ENCODE measurements at regions not wholly inside any gene's neighbourhood (a gene's known extent, or its start where the extent isn't known, plus 50 kb on each side); places are given as distances from the start of the nearest gene placed in this dataset.
"Not testable (repeated sequence)": the region's sequence is repeated elsewhere in the genome, so short reads cannot be mapped to it uniquely, and the experiment has no call there.

- not testable (repeated sequence) for TF ChIP-seq CTCF, ZNF747, ZNF449 (tag by site-specific recombination; IDR thresholded peaks at IDR 0.05)
These were observed 174.6 kb upstream of the CRIM1 start for GRCh38 chr2:36180789-36181482.

Measured in HEK293 (cell line).